ENCODE measurements at regions not wholly inside any gene's neighbourhood (a gene's known extent, or its start where the extent isn't known, plus 50 kb on each side); places are given as distances from the start of the nearest gene placed in this dataset.

DNA sequence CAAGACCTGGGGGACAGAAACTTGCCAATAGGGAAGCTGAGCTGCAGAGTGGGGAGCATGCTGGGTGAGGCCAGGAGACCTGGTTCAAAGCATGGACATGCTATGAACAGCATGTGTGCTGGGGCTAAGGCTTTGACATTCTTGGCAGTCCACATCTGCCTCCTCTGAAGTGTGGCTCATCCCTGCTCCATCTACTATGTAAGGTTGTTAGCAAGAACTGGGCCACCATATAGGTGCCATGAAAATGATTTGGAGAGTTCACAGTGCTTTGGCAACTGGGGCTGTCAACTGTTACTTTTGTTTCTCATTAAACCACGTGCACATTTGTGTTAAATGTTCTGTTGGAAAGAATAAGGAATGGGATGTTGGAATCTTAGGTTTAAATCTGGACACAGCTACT lies 311.1 kb downstream of the CDC5L start:
- H4K20me1 ChIP-seq (ENCODE audit: control insufficient read depth, extremely low read depth, insufficient read depth, low read length): no peaks in the 10 kb centered on the region
- dilution Hi-C loops (cut with MboI; ENCODE audit: extremely low pct_ligation_motif_present, low sequenced_read_pairs): no loop called here
- no peaks in the 10 kb centered on the region for H3K4me1 ChIP-seq (ENCODE audit: control insufficient read depth, extremely low read depth, insufficient read depth, low read length)
- H3K4me3 ChIP-seq (ENCODE audit: control insufficient read depth in 2 of 3, extremely low read depth in 1 of 3, insufficient read depth in 2 of 3, low read depth in 1 of 3, low read length in 3 of 3): no peak overlapping the region
- no peak overlapping the region for H2AFZ ChIP-seq (ENCODE audit: control insufficient read depth, low read length)
- H3K27me3 ChIP-seq (ENCODE audit: control insufficient read depth, extremely low read depth, insufficient read depth, low read length): no peaks in the 10 kb centered on the region
- FAIRE-seq (no peak), DNase-seq (ENCODE audit: low read depth, low spot score) (no peak)
- H3K36me3 ChIP-seq (ENCODE audit: control insufficient read depth in 2 of 2, extremely low read depth in 1 of 2, insufficient read depth in 2 of 2, low read length in 2 of 2): no peaks in the 10 kb centered on the region
- no peak for TF ChIP-seq EZH2 (IDR thresholded peaks at IDR 0.05; ENCODE audit: low read length)
- TF ChIP-seq, protein P1, sequence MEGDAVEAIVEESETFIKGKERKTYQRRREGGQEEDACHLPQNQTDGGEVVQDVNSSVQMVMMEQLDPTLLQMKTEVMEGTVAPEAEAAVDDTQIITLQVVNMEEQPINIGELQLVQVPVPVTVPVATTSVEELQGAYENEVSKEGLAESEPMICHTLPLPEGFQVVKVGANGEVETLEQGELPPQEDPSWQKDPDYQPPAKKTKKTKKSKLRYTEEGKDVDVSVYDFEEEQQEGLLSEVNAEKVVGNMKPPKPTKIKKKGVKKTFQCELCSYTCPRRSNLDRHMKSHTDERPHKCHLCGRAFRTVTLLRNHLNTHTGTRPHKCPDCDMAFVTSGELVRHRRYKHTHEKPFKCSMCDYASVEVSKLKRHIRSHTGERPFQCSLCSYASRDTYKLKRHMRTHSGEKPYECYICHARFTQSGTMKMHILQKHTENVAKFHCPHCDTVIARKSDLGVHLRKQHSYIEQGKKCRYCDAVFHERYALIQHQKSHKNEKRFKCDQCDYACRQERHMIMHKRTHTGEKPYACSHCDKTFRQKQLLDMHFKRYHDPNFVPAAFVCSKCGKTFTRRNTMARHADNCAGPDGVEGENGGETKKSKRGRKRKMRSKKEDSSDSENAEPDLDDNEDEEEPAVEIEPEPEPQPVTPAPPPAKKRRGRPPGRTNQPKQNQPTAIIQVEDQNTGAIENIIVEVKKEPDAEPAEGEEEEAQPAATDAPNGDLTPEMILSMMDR (optimal IDR thresholded peaks at IDR 0.05 in 1 of 3, IDR thresholded peaks at IDR 0.05 in 1 of 3, conservative IDR thresholded peaks at IDR 0.05 in 1 of 3; ENCODE audit: extremely low read depth in 1 of 3, insufficient read depth in 2 of 3, low read length in 3 of 3): no peak
- no peak overlapping the region for H3K4me2 ChIP-seq (ENCODE audit: control insufficient read depth, extremely low read depth, insufficient read depth, low read depth, low read length)
- no peaks in the 10 kb centered on the region for H3K9me3 ChIP-seq (ENCODE audit: control insufficient read depth, low read depth, low read length)
- no peak overlapping the region for H3K27ac ChIP-seq (ENCODE audit: control insufficient read depth, insufficient read depth, low read length)
- H3K79me2 ChIP-seq (ENCODE audit: control insufficient read depth, insufficient read depth, low read length): no peaks in the 10 kb centered on the region
- H3K9me1 ChIP-seq (ENCODE audit: control insufficient read depth, extremely low read depth, insufficient read depth, low read length): no peaks in the 10 kb centered on the region
- no peak overlapping the region for H3K9ac ChIP-seq (ENCODE audit: control insufficient read depth, extremely low read depth, insufficient read depth, low read length)

DNA sequence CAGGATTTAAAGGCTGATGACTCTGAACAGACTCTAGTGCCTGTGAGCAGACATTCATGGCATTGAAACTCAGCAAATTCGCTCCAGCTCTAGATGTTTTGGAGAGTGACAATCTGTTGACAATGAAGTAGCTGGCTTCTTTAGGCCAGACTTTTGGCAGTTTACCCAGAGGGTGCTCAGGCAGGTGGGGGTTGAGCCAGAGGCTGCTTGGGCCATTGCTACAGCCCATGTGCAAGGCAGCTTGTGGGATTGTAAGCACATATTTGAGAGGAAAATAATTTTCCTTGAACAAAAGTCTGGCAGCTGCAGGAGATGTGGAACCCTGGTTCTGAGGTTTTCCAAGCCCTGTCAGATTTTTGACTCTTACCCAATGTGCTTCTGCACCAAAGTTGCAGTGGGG lies 311.6 kb downstream of the CDC5L start:
- no peaks in the 10 kb centered on the region for H3K9me3 ChIP-seq (ENCODE audit: control insufficient read depth, low read depth, low read length)
- no peak for DNase-seq (ENCODE audit: low read depth, low spot score)
- H3K4me3 ChIP-seq (ENCODE audit: control insufficient read depth in 2 of 3, extremely low read depth in 1 of 3, insufficient read depth in 2 of 3, low read depth in 1 of 3, low read length in 3 of 3): no peak overlapping the region
- TF ChIP-seq EZH2 (IDR thresholded peaks at IDR 0.05; ENCODE audit: low read length): no peak
- TF ChIP-seq, protein P1 (optimal IDR thresholded peaks at IDR 0.05 in 1 of 3, IDR thresholded peaks at IDR 0.05 in 1 of 3, conservative IDR thresholded peaks at IDR 0.05 in 1 of 3; ENCODE audit: extremely low read depth in 1 of 3, insufficient read depth in 2 of 3, low read length in 3 of 3): no peak
- no peaks in the 10 kb centered on the region for H3K79me2 ChIP-seq (ENCODE audit: control insufficient read depth, insufficient read depth, low read length)
- H3K36me3 ChIP-seq (ENCODE audit: control insufficient read depth in 2 of 2, extremely low read depth in 1 of 2, insufficient read depth in 2 of 2, low read length in 2 of 2): no peaks in the 10 kb centered on the region
- no peak for FAIRE-seq
- no peak overlapping the region for H2AFZ ChIP-seq (ENCODE audit: control insufficient read depth, low read length)
- no peak overlapping the region for H3K9ac ChIP-seq (ENCODE audit: control insufficient read depth, extremely low read depth, insufficient read depth, low read length)
- H3K4me2 ChIP-seq (ENCODE audit: control insufficient read depth, extremely low read depth, insufficient read depth, low read depth, low read length): no peak overlapping the region
- no peaks in the 10 kb centered on the region for H3K9me1 ChIP-seq (ENCODE audit: control insufficient read depth, extremely low read depth, insufficient read depth, low read length)
- H3K4me1 ChIP-seq (ENCODE audit: control insufficient read depth, extremely low read depth, insufficient read depth, low read length): no peaks in the 10 kb centered on the region
- dilution Hi-C loops (cut with MboI; ENCODE audit: extremely low pct_ligation_motif_present, low sequenced_read_pairs): no loop called here
- H3K27me3 ChIP-seq (ENCODE audit: control insufficient read depth, extremely low read depth, insufficient read depth, low read length): no peaks in the 10 kb centered on the region
- H4K20me1 ChIP-seq (ENCODE audit: control insufficient read depth, extremely low read depth, insufficient read depth, low read length): no peaks in the 10 kb centered on the region
- no peak overlapping the region for H3K27ac ChIP-seq (ENCODE audit: control insufficient read depth, insufficient read depth, low read length)
